Stimulated activated CD8-positive, alpha-beta memory T cell treated with anti-CD3 and anti-CD28 coated beads, Interleukin-4, amount 100 ng/mL, for 48 hours (primary cell): ENCODE measurements at regions not wholly inside any gene's neighbourhood (a gene's known extent, or its start where the extent isn't known, plus 50 kb on each side); places are given as distances from the start of the nearest gene placed in this dataset.
"Not testable (repeated sequence)": the region's sequence is repeated elsewhere in the genome, so short reads cannot be mapped to it uniquely, and the experiment has no call there.

Experiments
- DNase-seq: peaks from one replicate; pipeline ENCODE4 v3.0.0-alpha.2; 2020

- DNase-seq: no peak
These were observed 814.6 kb upstream of the FRG1 start for GRCh38 chr4:189126040-189126439.

- DNase-seq: no peak
These were observed 812.3 kb upstream of the FRG1 start for GRCh38 chr4:189128341-189128740.

GRCh38 chr4:189129044-189129694, 811.5 kb upstream of the FRG1 start:
- DNase-seq: no peak

- DNase-seq: no peak
These were observed 809.6 kb upstream of the FRG1 start for GRCh38 chr4:189131118-189131517.

- DNase-seq: no peak
These were observed 804.2 kb upstream of the FRG1 start for GRCh38 chr4:189136462-189136861.

- DNase-seq: no peak
These were observed 797.3 kb upstream of the FRG1 start for GRCh38 chr4:189143263-189143952.

GRCh38 chr4:189147005-189147929, 793.4 kb upstream of the FRG1 start:
- no peak for DNase-seq

GRCh38 chr4:189155083-189155482, 785.6 kb upstream of the FRG1 start:
- DNase-seq: not testable (repeated sequence)

GRCh38 chr4:189162073-189162789, 778.4 kb upstream of the FRG1 start:
- DNase-seq: no peak

- no peak for DNase-seq
These were observed 777.8 kb upstream of the FRG1 start for GRCh38 chr4:189162888-189163287.

- no peak for DNase-seq
These were observed 764.7 kb upstream of the FRG1 start for GRCh38 chr4:189176002-189176401.

GRCh38 chr4:189177130-189177529, 763.5 kb upstream of the FRG1 start:
- DNase-seq: no peak

GRCh38 chr4:189178125-189178746, 762.4 kb upstream of the FRG1 start:
- no peak for DNase-seq

GRCh38 chr4:189185810-189186432, 754.8 kb upstream of the FRG1 start:
- DNase-seq: no peak

- no peak for DNase-seq
These were observed 753.1 kb upstream of the FRG1 start for GRCh38 chr4:189187531-189188052.

GRCh38 chr4:189198624-189199023, 742.0 kb upstream of the FRG1 start:
- DNase-seq: no peak

- no peak for DNase-seq
These were observed 740.3 kb upstream of the FRG1 start for GRCh38 chr4:189200353-189200752.

- DNase-seq: peak; percentile 42
These were observed 738.3 kb upstream of the FRG1 start for GRCh38 chr4:189202182-189202868.

GRCh38 chr4:189202869-189203271, 737.8 kb upstream of the FRG1 start:
- DNase-seq: no peak

- DNase-seq: no peak
These were observed 736.1 kb upstream of the FRG1 start for GRCh38 chr4:189204616-189205015.

GRCh38 chr4:189206953-189207352, 733.7 kb upstream of the FRG1 start:
- DNase-seq: no peak
